Vagina (tissue), 2 donors: ENCODE measurements at regions not wholly inside any gene's neighbourhood (a gene's known extent, or its start where the extent isn't known, plus 50 kb on each side); places are given as distances from the start of the nearest gene placed in this dataset.

ENCODE experiments used
- CTCF ChIP-seq, 3 experiments: fragments of 450-650 bp in 2 of 3; fragments of 200-600 bp in 1 of 3; sonication (generic) in 1 of 3; IDR thresholded peaks; one replicate each; pipeline ENCODE4 v1.5.1; 2017 to 2019; ENCODE audit warnings: antibody characterized with exemption in 3 of 3, mild to moderate bottlenecking in 2 of 3, moderate library complexity in 2 of 3
- POLR2AphosphoS5 ChIP-seq, 2 donors: sonication (generic); formaldehyde crosslinking; IDR thresholded peaks; one replicate each; pipeline ENCODE4 v1.9.0; 2017; ENCODE audit warnings: antibody characterized with exemption in 2 of 2, mild to moderate bottlenecking in 2 of 2, low read depth in 1 of 2; ENCODE audit not compliant: insufficient read depth in 1 of 2

- TF ChIP-seq CTCF (IDR thresholded peaks at IDR 0.05): no peak
- no peak for TF ChIP-seq POLR2AphosphoS5 (IDR thresholded peaks at IDR 0.05; ENCODE audit: insufficient read depth in 1 of 2, low read depth in 1 of 2)
Observed at GRCh38 chr9:29209748-29210291, 1636.5 kb upstream of the C9orf72 start.
